Endothelial cell of umbilical vein (primary cell): ENCODE measurements at regions not wholly inside any gene's neighbourhood (a gene's known extent, or its start where the extent isn't known, plus 50 kb on each side); places are given as distances from the start of the nearest gene placed in this dataset.

Experiments
- BruUV-seq: library from RNA; stranded (reverse); fragments of 400-500 nt; replicated peaks from 2 replicates; lab custom pipeline; 2021; lab: Mats Ljungman, UMichigan
- CTCF ChIA-PET: fragments of 300-600, 350-600 bp; sonication (Branson Sonifier 250); formaldehyde crosslinking; loops from one replicate; lab custom pipeline; 2021; ENCODE audit warnings: antibody characterized with exemption, inconsistent platforms; lab: Charles Lee
- POLR2A ChIA-PET: fragments of 300-600, 350-600 bp; sonication (Branson Sonifier 250); formaldehyde crosslinking; loops from one replicate; lab custom pipeline; 2021; ENCODE audit warnings: antibody characterized with exemption, inconsistent platforms; lab: Charles Lee
- DNase-seq: peaks from one replicate; pipeline ENCODE4 v3.0.0-alpha.2; 2011; ENCODE audit warnings: low read depth, low spot score
- FAIRE-seq: peaks from 2 replicates; lab custom pipeline; 2011; peaks lifted over from hg19 to GRCh38; lab: Jason Lieb, UNC
- H2AFZ ChIP-seq: 2 replicates; pipeline ENCODE4 v1.6.0; 2012; ENCODE audit warnings: low read depth, low read length, control low read depth, inconsistent platforms
- H3K27ac ChIP-seq: 2 replicates; pipeline ENCODE4 v1.5.1; 2011; ENCODE audit warnings: low read depth, mild to moderate bottlenecking, control low read depth, low read length, moderate library complexity; ENCODE audit not compliant: insufficient read depth
- H3K27me3 ChIP-seq, 2 experiments: 2 replicates each; pipeline versions ENCODE4 v1.6.0 to v1.6.1; 2011; ENCODE audit warnings: low read length in 2 of 2, mixed read lengths in 1 of 2; ENCODE audit not compliant: control insufficient read depth in 2 of 2, insufficient read depth in 2 of 2
- H3K36me3 ChIP-seq, 2 experiments: 2 replicates in 1 of 2; 3 replicates in 1 of 2; pipeline ENCODE4 v1.5.1; 2011; ENCODE audit warnings: low read length in 2 of 2, mild to moderate bottlenecking in 1 of 2, moderate library complexity in 1 of 2; ENCODE audit not compliant: control insufficient read depth in 2 of 2, insufficient read depth in 2 of 2; ENCODE audit errors: extremely low read depth in 1 of 2
- H3K4me1 ChIP-seq: 3 replicates; pipeline ENCODE4 v1.5.1; 2011; ENCODE audit warnings: mild to moderate bottlenecking, low read length; ENCODE audit not compliant: control insufficient read depth, insufficient read depth; ENCODE audit errors: extremely low read depth
- H3K4me2 ChIP-seq: 2 replicates; pipeline ENCODE4 v1.6.1; 2011; ENCODE audit warnings: low read length, control low read depth, mixed read lengths; ENCODE audit not compliant: insufficient read depth
- H3K4me3 ChIP-seq, 3 experiments: fragments of 200-600 bp in 1 of 3; sonication (generic), shearing (Covaris generic) in 1 of 3; replicated peaks in 1 of 3; 2 replicates each; pipeline ENCODE4 v1.5.1; 2011 to 2016; ENCODE audit warnings: control low read depth in 3 of 3, low read length in 3 of 3, mild to moderate bottlenecking in 2 of 3, inconsistent platforms in 1 of 3, low read depth in 1 of 3, moderate library complexity in 1 of 3; ENCODE audit not compliant: insufficient read depth in 1 of 3
- H3K79me2 ChIP-seq: 2 replicates; pipeline ENCODE4 v1.6.0; 2012; ENCODE audit warnings: low read length, inconsistent platforms; ENCODE audit not compliant: control insufficient read depth, insufficient read depth
- H3K9ac ChIP-seq: replicated peaks from 2 replicates; pipeline ENCODE3; 2011; ENCODE audit warnings: low read length, control low read depth; ENCODE audit not compliant: insufficient read depth; ENCODE audit errors: extremely low read depth
- H3K9me1 ChIP-seq: replicated peaks from 3 replicates; pipeline ENCODE4 v1.6.0; 2011; ENCODE audit warnings: mild to moderate bottlenecking, low read length; ENCODE audit not compliant: control insufficient read depth, insufficient read depth; ENCODE audit errors: extremely low read depth
- H3K9me3 ChIP-seq: replicated peaks from 2 replicates; pipeline ENCODE4 v1.5.1; 2012; ENCODE audit warnings: low read length, inconsistent platforms; ENCODE audit not compliant: control insufficient read depth, insufficient read depth
- H4K20me1 ChIP-seq: replicated peaks from 2 replicates; pipeline ENCODE3; 2011; ENCODE audit warnings: mild to moderate bottlenecking, low read length; ENCODE audit not compliant: control insufficient read depth, insufficient read depth; ENCODE audit errors: extremely low read depth
- CTCF ChIP-seq, 2 donors: IDR thresholded peaks; 1 replicate in 1 of 2; 2 replicates in 1 of 2; pipeline ENCODE4 v1.5.1; 2011; ENCODE audit warnings: low read length in 2 of 2, mild to moderate bottlenecking in 2 of 2, moderate library complexity in 2 of 2, control low read depth in 1 of 2, inconsistent platforms in 1 of 2, low read depth in 1 of 2; ENCODE audit not compliant: insufficient read depth in 1 of 2; ENCODE audit errors: extremely low read depth in 1 of 2
- EZH2 ChIP-seq: IDR thresholded peaks from 2 replicates; pipeline ENCODE4 v1.6.1; 2012; ENCODE audit warnings: borderline replicate concordance, low read depth, mild to moderate bottlenecking, moderate library complexity, low read length, inconsistent platforms; ENCODE audit not compliant: severe bottlenecking
- FOS ChIP-seq: IDR thresholded peaks from 2 replicates; pipeline ENCODE4 v1.6.1; 2011; ENCODE audit warnings: mild to moderate bottlenecking, low read length, moderate library complexity, borderline replicate concordance; ENCODE audit not compliant: insufficient read depth
- GATA2 ChIP-seq: IDR thresholded peaks from 2 replicates; pipeline ENCODE4 v1.7.0; 2011; ENCODE audit warnings: low read depth, mild to moderate bottlenecking, moderate library complexity, mixed read lengths, low read length; ENCODE audit not compliant: insufficient read length, insufficient read depth
- JUN ChIP-seq: IDR thresholded peaks from 2 replicates; pipeline ENCODE4 v1.6.1; 2011; ENCODE audit warnings: borderline replicate concordance, low read depth; ENCODE audit not compliant: insufficient read length, insufficient read depth
- MAX ChIP-seq: IDR thresholded peaks from 2 replicates; pipeline ENCODE4 v1.6.1; 2011; ENCODE audit not compliant: insufficient read depth, insufficient read length
- MYC ChIP-seq: IDR thresholded peaks from one replicate; pipeline ENCODE4 v1.6.1; 2011; ENCODE audit warnings: mild to moderate bottlenecking, low read depth, low read length
- POLR2A ChIP-seq: IDR thresholded peaks from 2 replicates; pipeline ENCODE4 v1.6.1; 2012; ENCODE audit warnings: low read depth, mild to moderate bottlenecking, control low read depth, low read length
- dilution Hi-C: fragments of 300-500 bp; cut with MboI; formaldehyde crosslinking; loops from one replicate; pipeline ENCODE4 v1.15.0; 2019; ENCODE audit warnings: low sequenced_read_pairs; ENCODE audit not compliant: extremely low pct_ligation_motif_present
- intact Hi-C: fragments of 100-400 bp; cut with micrococcal nuclease; formaldehyde crosslinking; loops from one replicate; pipeline ENCODE4 v1.10.0; 2022

- DNase-seq: no peak
Measured at GRCh38 chr3:65005486-65005885, 317.7 kb upstream of the ADAMTS9 start.

More at GRCh38 chr3:65005486-65005885, 317.7 kb upstream of the ADAMTS9 start:
- H3K4me3 ChIP-seq: no peak overlapping the region
- H3K9me1 ChIP-seq: no peaks in the 10 kb centered on the region
- intact Hi-C loops: no loop called here
- dilution Hi-C loops: no loop called here
- no peaks in the 10 kb centered on the region for H3K27me3 ChIP-seq
- H3K9ac ChIP-seq: no peak overlapping the region
- H4K20me1 ChIP-seq: no peaks in the 10 kb centered on the region
- ChIA-PET CTCF (no interaction called here), POLR2A (no interaction called here)
- no peak overlapping the region for H3K4me2 ChIP-seq
- H3K4me1 ChIP-seq: no peaks in the 10 kb centered on the region
- no peak for FAIRE-seq
- H3K9me3 ChIP-seq: no peaks in the 10 kb centered on the region
- H3K36me3 ChIP-seq: no peaks in the 10 kb centered on the region
- no peak overlapping the region for H3K27ac ChIP-seq
- H2AFZ ChIP-seq: no peak overlapping the region
- no TSS peak for BruUV-seq
- TF ChIP-seq POLR2A (no peak), EZH2 (no peak), MAX (no peak), MYC (no peak), JUN (no peak), CTCF (IDR thresholded peaks at IDR 0.05; ENCODE audit: extremely low read depth in 1 of 2, insufficient read depth in 1 of 2, low read depth in 1 of 2, low read length in 2 of 2) (no peak), FOS (no peak), GATA2 (no peak)
- H3K79me2 ChIP-seq: no peaks in the 10 kb centered on the region
